SK-N-SH (cell line): ENCODE measurements at regions not wholly inside any gene's neighbourhood (a gene's known extent, or its start where the extent isn't known, plus 50 kb on each side); places are given as distances from the start of the nearest gene placed in this dataset.

Experiments
- CTCF ChIA-PET: fragments of 300-600, 350-600 bp; formaldehyde crosslinking; extraction: SDS; loops from one replicate; lab custom pipeline; 2021; lab: Yijun Ruan, JAX
- POLR2A ChIA-PET: fragments of 350-600 bp; sonication (Branson Sonifier 250); formaldehyde crosslinking; extraction: SDS; loops from one replicate; lab custom pipeline; 2020; ENCODE audit warnings: antibody characterized with exemption, inconsistent platforms; lab: Yijun Ruan, JAX
- DNase-seq: peaks from one replicate; pipeline ENCODE4 v3.0.0; 2012
- H2AFZ ChIP-seq: fragments of 200-600 bp; sonication (generic); 2 replicates; pipeline ENCODE4 v1.8.1; 2016; ENCODE audit warnings: antibody characterized with exemption, mild to moderate bottlenecking, low read depth
- H3F3A ChIP-seq: fragments of 200-600 bp; sonication (generic); replicated peaks from 2 replicates; pipeline ENCODE3; 2016; ENCODE audit warnings: antibody characterized with exemption, mild to moderate bottlenecking; ENCODE audit not compliant: insufficient read depth
- H3K27ac ChIP-seq, 2 experiments: fragments of 200-500 bp in 1 of 2; fragments of 200-600 bp in 1 of 2; sonication (Bioruptor generic) in 1 of 2; sonication (generic), shearing (Covaris generic) in 1 of 2; 2 replicates each; pipeline versions ENCODE4 v1.5.1 to v1.6.1; 2014 to 2016; ENCODE audit warnings: low read depth in 2 of 2, inconsistent platforms in 1 of 2, low read length in 1 of 2, mild to moderate bottlenecking in 1 of 2, mixed read lengths in 1 of 2
- H3K27me3 ChIP-seq: fragments of 200-600 bp; sonication (generic), shearing (Covaris generic); 2 replicates; pipeline ENCODE4 v1.6.1; 2016; ENCODE audit warnings: mixed run types; ENCODE audit not compliant: insufficient read depth
- H3K36me3 ChIP-seq, 2 experiments: fragments of 200-500 bp in 1 of 2; fragments of 200-600 bp in 1 of 2; sonication (Bioruptor generic) in 1 of 2; sonication (generic) in 1 of 2; replicated peaks in 1 of 2; 2 replicates each; pipeline versions ENCODE3 to v1.5.1; 2014 to 2016; ENCODE audit warnings: low read length in 1 of 2, mild to moderate bottlenecking in 1 of 2; ENCODE audit not compliant: insufficient read depth in 2 of 2, control insufficient read depth in 1 of 2
- H3K4me1 ChIP-seq, 2 experiments: fragments of 200-500 bp in 1 of 2; fragments of 200-600 bp in 1 of 2; sonication (Bioruptor generic) in 1 of 2; sonication (generic), shearing (Covaris generic) in 1 of 2; 2 replicates each; pipeline versions ENCODE4 v1.5.1 to v1.6.1; 2014 to 2016; ENCODE audit warnings: low read depth in 1 of 2, low read length in 1 of 2, mixed run types in 1 of 2; ENCODE audit not compliant: insufficient read depth in 2 of 2, control insufficient read depth in 1 of 2
- H3K4me2 ChIP-seq: fragments of 200-600 bp; sonication (generic), shearing (Covaris generic); 2 replicates; pipeline ENCODE4 v1.6.1; 2017; ENCODE audit warnings: mixed run types
- H3K4me3 ChIP-seq, 2 experiments: fragments of 200-500 bp in 1 of 2; fragments of 200-600 bp in 1 of 2; sonication (Bioruptor generic) in 1 of 2; sonication (generic), shearing (Covaris generic) in 1 of 2; 2 replicates each; pipeline versions ENCODE4 v1.5.1 to v1.8.1; 2014 to 2016; ENCODE audit warnings: low read depth in 2 of 2, inconsistent platforms in 1 of 2, low read length in 1 of 2, mild to moderate bottlenecking in 1 of 2, mixed read lengths in 1 of 2, moderate library complexity in 1 of 2
- H3K79me2 ChIP-seq: fragments of 200-600 bp; sonication (generic); 2 replicates; pipeline ENCODE4 v1.8.1; 2017; ENCODE audit warnings: mild to moderate bottlenecking; ENCODE audit not compliant: insufficient read depth
- H3K9ac ChIP-seq: fragments of 200-600 bp; sonication (generic); 2 replicates; pipeline ENCODE4 v1.6.1; 2017; ENCODE audit warnings: mixed run types
- H3K9me2 ChIP-seq: fragments of 200-600 bp; sonication (generic); 2 replicates; pipeline ENCODE4 v1.6.1; 2017; ENCODE audit warnings: mixed run types
- H3K9me3 ChIP-seq: fragments of 200-600 bp; sonication (generic); 2 replicates; pipeline ENCODE4 v1.6.1; 2017; ENCODE audit warnings: mixed run types, mild to moderate bottlenecking, moderate library complexity
- H4K20me1 ChIP-seq: fragments of 200-600 bp; sonication (generic); 2 replicates; pipeline ENCODE4 v1.6.1; 2017; ENCODE audit warnings: mild to moderate bottlenecking, mixed run types; ENCODE audit not compliant: insufficient read depth
- CTCF ChIP-seq: fragments of 200-600 bp; sonication (generic); IDR thresholded peaks from 2 replicates; pipeline ENCODE4 v1.6.1; 2017; ENCODE audit warnings: antibody characterized with exemption, mild to moderate bottlenecking, moderate library complexity
- EP300 ChIP-seq, 2 experiments: IDR thresholded peaks; 2 replicates each; pipeline versions ENCODE4 v1.4.0 to v1.6.1; 2012; ENCODE audit warnings: borderline replicate concordance in 1 of 2, low read depth in 1 of 2, low read length in 1 of 2
- FOXJ3 ChIP-seq: sonication (generic); formaldehyde crosslinking; IDR thresholded peaks from 2 replicates; pipeline ENCODE4 v1.5.1; 2020; ENCODE audit warnings: mild to moderate bottlenecking, missing genetic modification reagents
- FOXM1 ChIP-seq: IDR thresholded peaks from 2 replicates; pipeline ENCODE4 v1.4.0; 2012; ENCODE audit warnings: low read depth, mild to moderate bottlenecking
- GATA2 ChIP-seq: sonication (generic); formaldehyde crosslinking; IDR thresholded peaks from 2 replicates; pipeline ENCODE4 v1.5.0; 2020; ENCODE audit warnings: mild to moderate bottlenecking, missing genetic modification reagents
- JUND ChIP-seq: IDR thresholded peaks from 2 replicates; pipeline ENCODE4 v1.4.0; 2012
- PBX3 ChIP-seq: IDR thresholded peaks from 2 replicates; pipeline ENCODE4; 2012
- RCOR1 ChIP-seq: fragments of 150-350 bp; IDR thresholded peaks from 2 replicates; pipeline ENCODE4 v1.6.1; 2017; ENCODE audit warnings: antibody characterized with exemption, low read length
- RXRA ChIP-seq: IDR thresholded peaks from 2 replicates; pipeline ENCODE4 v1.4.0; 2012; ENCODE audit warnings: low read depth, mild to moderate bottlenecking, borderline replicate concordance
- SMC3 ChIP-seq: IDR thresholded peaks from 2 replicates; pipeline ENCODE4 v1.6.1; 2012; ENCODE audit warnings: low read depth, low read length, improper control_type of control experiment
- TEAD4 ChIP-seq: IDR thresholded peaks from 2 replicates; pipeline ENCODE4 v1.4.0; 2012; ENCODE audit warnings: mild to moderate bottlenecking, borderline replicate concordance; ENCODE audit not compliant: insufficient read depth
- USF1 ChIP-seq: IDR thresholded peaks from 2 replicates; pipeline ENCODE4 v1.4.0; 2012; ENCODE audit warnings: low read depth, borderline replicate concordance
- USF2 ChIP-seq: fragments of 150-350 bp; IDR thresholded peaks from 2 replicates; pipeline ENCODE4 v1.6.1; 2017; ENCODE audit warnings: antibody characterized with exemption, low read length, low read depth, borderline replicate concordance
- YY1 ChIP-seq: IDR thresholded peaks from 2 replicates; pipeline ENCODE4 v1.4.0; 2012; ENCODE audit warnings: low read depth, mild to moderate bottlenecking
- WGBS: methylation state at CpG from one replicate; pipeline ENCODE4 v1.1.6; 2017; ENCODE audit warnings: low lambda C conversion rate; 5-methylcytosine and 5-hydroxymethylcytosine counted together

GRCh38 chr18:24613896-24614640 lies 153.6 kb downstream of the HRH4 start:
- H2AFZ ChIP-seq = no peak overlapping the region
- no peaks in the 10 kb centered on the region for H3K27me3 ChIP-seq
- 30% methylated on average over 3 of the region's 3 CpGs for WGBS
- H3K9me2 ChIP-seq = no peaks in the 10 kb centered on the region
- H3K9me3 ChIP-seq = no peaks in the 10 kb centered on the region
- no peaks in the 10 kb centered on the region for H3K36me3 ChIP-seq
- no peaks in the 10 kb centered on the region for H3F3A ChIP-seq
- ChIA-PET POLR2A (no interaction called here), CTCF (interaction anchor here (0.7 to 1.6 kb wide), 2 partner anchors 15 to 127 kb away, joined by 3 read pairs; no protein-coding TSS in a partner anchor)
- H3K4me1 ChIP-seq = no peaks in the 10 kb centered on the region
- no peak for DNase-seq
- H3K4me3 ChIP-seq = no peak overlapping the region
- H3K79me2 ChIP-seq = no peaks in the 10 kb centered on the region
- no peak for TF ChIP-seq TEAD4
- TF ChIP-seq YY1 = no peak
- no peak for TF ChIP-seq EP300 (IDR thresholded peaks at IDR 0.05; ENCODE audit: borderline replicate concordance in 1 of 2, low read depth in 1 of 2, low read length in 1 of 2)
- no peak for TF ChIP-seq SMC3
- TF ChIP-seq FOXJ3 (CRISPR knock-in tag) = no peak
- TF ChIP-seq GATA2 = no peak
- no peak for TF ChIP-seq USF2
- TF ChIP-seq JUND = no peak
- TF ChIP-seq RXRA = no peak
- no peak for TF ChIP-seq USF1
- no peak for TF ChIP-seq FOXM1
- no peak for TF ChIP-seq RCOR1
- TF ChIP-seq CTCF = no peak
- TF ChIP-seq PBX3 = no peak
- no peaks in the 10 kb centered on the region for H4K20me1 ChIP-seq
- H3K27ac ChIP-seq = no peak overlapping the region
- H3K4me2 ChIP-seq = no peak overlapping the region
- no peak overlapping the region for H3K9ac ChIP-seq
